ENCODE measurements at regions not wholly inside any gene's neighbourhood (a gene's known extent, or its start where the extent isn't known, plus 50 kb on each side); places are given as distances from the start of the nearest gene placed in this dataset.

DNA sequence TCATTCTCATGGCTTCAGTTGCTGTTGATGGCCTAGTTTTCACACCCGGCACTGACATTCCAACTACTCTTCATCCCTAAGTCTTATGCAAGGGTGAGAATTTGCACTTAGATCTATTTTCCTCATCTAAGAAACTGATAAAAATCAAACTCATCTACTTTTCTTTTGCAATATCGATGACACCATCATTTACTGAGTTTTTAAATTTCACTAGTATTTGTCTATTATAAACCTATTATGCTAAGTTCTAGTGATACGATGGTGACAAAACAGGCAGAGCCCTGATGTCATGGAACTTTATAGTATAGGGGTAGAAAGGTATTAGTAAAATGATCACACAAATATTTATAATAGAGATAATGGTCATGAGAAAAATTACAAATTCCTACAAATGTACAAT is 167.9 kb upstream of the CITED2 start:
- Mint-ChIP-seq H3K27ac (ENCODE audit: unreplicated experiment) (no peak overlapping the region), H3K4me1 (peaks cover 45% of the 10 kb centered on the region), H3K9me3 (peaks cover 4% of the 10 kb centered on the region), H3K4me3 (no peak overlapping the region), H3K36me3 (ENCODE audit: low read depth) (no peaks in the 10 kb centered on the region), H3K27me3 (ENCODE audit: low read depth) (no peaks in the 10 kb centered on the region)
- no peak for DNase-seq (ENCODE audit: low read depth, low spot score)
- TF ChIP-seq CTCF (conservative IDR thresholded peaks at IDR 0.05): no peak

GRCh38 chr6:139540894-139541293 is 166.4 kb upstream of the CITED2 start:
- no peak for TF ChIP-seq CTCF (conservative IDR thresholded peaks at IDR 0.05)
- DNase-seq (ENCODE audit: low read depth, low spot score): no peak
- Mint-ChIP-seq H3K27me3 (ENCODE audit: low read depth) (no peaks in the 10 kb centered on the region), H3K4me1 (peaks cover 31% of the 10 kb centered on the region), H3K9me3 (peaks cover 4% of the 10 kb centered on the region), H3K27ac (ENCODE audit: unreplicated experiment) (no peak overlapping the region), H3K36me3 (ENCODE audit: low read depth) (no peaks in the 10 kb centered on the region), H3K4me3 (no peak overlapping the region)

- Mint-ChIP-seq H3K4me1 (peaks cover 24% of the 10 kb centered on the region), H3K27ac (ENCODE audit: unreplicated experiment) (no peak overlapping the region), H3K9me3 (peaks cover 4% of the 10 kb centered on the region), H3K36me3 (ENCODE audit: low read depth) (no peaks in the 10 kb centered on the region), H3K27me3 (ENCODE audit: low read depth) (no peaks in the 10 kb centered on the region), H3K4me3 (no peak overlapping the region)
- no peak for TF ChIP-seq CTCF (conservative IDR thresholded peaks at IDR 0.05)
- DNase-seq (ENCODE audit: low read depth, low spot score): no peak
Observed at GRCh38 chr6:139540276-139540675, 165.8 kb upstream of the CITED2 start.

- no peak for TF ChIP-seq CTCF (conservative IDR thresholded peaks at IDR 0.05)
- Mint-ChIP-seq H3K4me1 (peaks cover 20% of the 10 kb centered on the region), H3K27me3 (ENCODE audit: low read depth) (no peaks in the 10 kb centered on the region), H3K27ac (ENCODE audit: unreplicated experiment) (no peak overlapping the region), H3K9me3 (peaks cover 4% of the 10 kb centered on the region), H3K36me3 (ENCODE audit: low read depth) (no peaks in the 10 kb centered on the region), H3K4me3 (no peak overlapping the region)
- no peak for DNase-seq (ENCODE audit: low read depth, low spot score)
Observed at GRCh38 chr6:139539852-139540251, 165.4 kb upstream of the CITED2 start.

- peaks cover 28% of the 10 kb centered on the region for H3K4me1 Mint-ChIP-seq
- H3K27me3 Mint-ChIP-seq (ENCODE audit: low read depth): no peaks in the 10 kb centered on the region
- no peaks in the 10 kb centered on the region for H3K9me3 Mint-ChIP-seq
- no peak for TF ChIP-seq CTCF (conservative IDR thresholded peaks at IDR 0.05)
- no peak overlapping the region for H3K27ac Mint-ChIP-seq (ENCODE audit: unreplicated experiment)
- H3K36me3 Mint-ChIP-seq (ENCODE audit: low read depth): no peaks in the 10 kb centered on the region
- H3K4me3 Mint-ChIP-seq: no peak overlapping the region
- no peak for DNase-seq (ENCODE audit: low read depth, low spot score)
Observed at GRCh38 chr6:139538366-139538765, 163.9 kb upstream of the CITED2 start.

Measured in neural crest cell (in vitro differentiated cells).